Upper lobe of left lung (tissue), 4 donors: ENCODE measurements at regions not wholly inside any gene's neighbourhood (a gene's known extent, or its start where the extent isn't known, plus 50 kb on each side); places are given as distances from the start of the nearest gene placed in this dataset.

ENCODE experiments used
- CTCF ChIP-seq, 6 experiments: fragments of 450-650 bp in 4 of 6; fragments of 200-600 bp in 2 of 6; sonication (generic) in 2 of 6; IDR thresholded peaks; one replicate each; pipeline ENCODE4 v1.5.1; 2016 to 2019; ENCODE audit warnings: antibody characterized with exemption in 6 of 6
- EP300 ChIP-seq, 4 donors: sonication (generic); formaldehyde crosslinking; IDR thresholded peaks; one replicate each; pipeline ENCODE4 v1.5.1; 2017; ENCODE audit warnings: antibody characterized with exemption in 4 of 4, control low read depth in 2 of 4
- POLR2A ChIP-seq, 4 donors: fragments of 450-650 bp; IDR thresholded peaks; one replicate each; pipeline ENCODE4 v1.5.1; 2016 to 2017; ENCODE audit warnings: antibody characterized with exemption in 4 of 4, mild to moderate bottlenecking in 2 of 4
- POLR2AphosphoS5 ChIP-seq, 2 donors: sonication (generic); formaldehyde crosslinking; IDR thresholded peaks; one replicate each; pipeline ENCODE4 v1.5.1; 2017; ENCODE audit warnings: antibody characterized with exemption in 2 of 2

- TF ChIP-seq CTCF (IDR thresholded peaks at IDR 0.05) (no peak), POLR2A (IDR thresholded peaks at IDR 0.05) (no peak), POLR2AphosphoS5 (IDR thresholded peaks at IDR 0.05) (no peak), EP300 (IDR thresholded peaks at IDR 0.05) (no peak)
Observed at GRCh38 chr22:49554741-49555140, 272.9 kb downstream of the BRD1 start.
